ENCODE measurements at regions not wholly inside any gene's neighbourhood (a gene's known extent, or its start where the extent isn't known, plus 50 kb on each side); places are given as distances from the start of the nearest gene placed in this dataset.

GRCh38 chr11:69936771-69937170, 117.6 kb upstream of the FGF3 start:
- Histone ChIP-seq H3K4me3 (no peak overlapping the region), H3K36me3 (ENCODE audit: low read depth, missing control alignments) (no peaks in the 10 kb centered on the region), H3K4me1 (peaks cover 4% of the 10 kb centered on the region), H3K27me3 (no peaks in the 10 kb centered on the region), H3K27ac (no peak overlapping the region), H3K9me3 (no peaks in the 10 kb centered on the region)
- DNase-seq: no peak
- WGBS, 2 donors: 92 to 93% methylated on average over 2 of the region's 2 CpGs
- intact Hi-C loops (cut with DNase I; ENCODE audit: low total_unique reads): no loop called here
- TF ChIP-seq POLR2A (IDR thresholded peaks at IDR 0.05): no peak
- TF ChIP-seq, protein P1, sequence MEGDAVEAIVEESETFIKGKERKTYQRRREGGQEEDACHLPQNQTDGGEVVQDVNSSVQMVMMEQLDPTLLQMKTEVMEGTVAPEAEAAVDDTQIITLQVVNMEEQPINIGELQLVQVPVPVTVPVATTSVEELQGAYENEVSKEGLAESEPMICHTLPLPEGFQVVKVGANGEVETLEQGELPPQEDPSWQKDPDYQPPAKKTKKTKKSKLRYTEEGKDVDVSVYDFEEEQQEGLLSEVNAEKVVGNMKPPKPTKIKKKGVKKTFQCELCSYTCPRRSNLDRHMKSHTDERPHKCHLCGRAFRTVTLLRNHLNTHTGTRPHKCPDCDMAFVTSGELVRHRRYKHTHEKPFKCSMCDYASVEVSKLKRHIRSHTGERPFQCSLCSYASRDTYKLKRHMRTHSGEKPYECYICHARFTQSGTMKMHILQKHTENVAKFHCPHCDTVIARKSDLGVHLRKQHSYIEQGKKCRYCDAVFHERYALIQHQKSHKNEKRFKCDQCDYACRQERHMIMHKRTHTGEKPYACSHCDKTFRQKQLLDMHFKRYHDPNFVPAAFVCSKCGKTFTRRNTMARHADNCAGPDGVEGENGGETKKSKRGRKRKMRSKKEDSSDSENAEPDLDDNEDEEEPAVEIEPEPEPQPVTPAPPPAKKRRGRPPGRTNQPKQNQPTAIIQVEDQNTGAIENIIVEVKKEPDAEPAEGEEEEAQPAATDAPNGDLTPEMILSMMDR (IDR thresholded peaks at IDR 0.05): no peak

GRCh38 chr11:69938206-69938605, 119.0 kb upstream of the FGF3 start:
- Histone ChIP-seq H3K4me3 (no peak overlapping the region), H3K36me3 (ENCODE audit: low read depth, missing control alignments) (no peaks in the 10 kb centered on the region), H3K27ac (no peak overlapping the region), H3K27me3 (no peaks in the 10 kb centered on the region), H3K4me1 (peaks cover 7% of the 10 kb centered on the region), H3K9me3 (no peaks in the 10 kb centered on the region)
- no peak for DNase-seq
- TF ChIP-seq, protein P1 (IDR thresholded peaks at IDR 0.05): no peak
- no peak for TF ChIP-seq POLR2A (IDR thresholded peaks at IDR 0.05)
- 85 to 86% methylated on average over 12 to 13 of the region's 13 CpGs for whole genome bisulfite sequencing, 2 donors
- intact Hi-C loops (cut with DNase I; ENCODE audit: low total_unique reads): no loop called here

DNA sequence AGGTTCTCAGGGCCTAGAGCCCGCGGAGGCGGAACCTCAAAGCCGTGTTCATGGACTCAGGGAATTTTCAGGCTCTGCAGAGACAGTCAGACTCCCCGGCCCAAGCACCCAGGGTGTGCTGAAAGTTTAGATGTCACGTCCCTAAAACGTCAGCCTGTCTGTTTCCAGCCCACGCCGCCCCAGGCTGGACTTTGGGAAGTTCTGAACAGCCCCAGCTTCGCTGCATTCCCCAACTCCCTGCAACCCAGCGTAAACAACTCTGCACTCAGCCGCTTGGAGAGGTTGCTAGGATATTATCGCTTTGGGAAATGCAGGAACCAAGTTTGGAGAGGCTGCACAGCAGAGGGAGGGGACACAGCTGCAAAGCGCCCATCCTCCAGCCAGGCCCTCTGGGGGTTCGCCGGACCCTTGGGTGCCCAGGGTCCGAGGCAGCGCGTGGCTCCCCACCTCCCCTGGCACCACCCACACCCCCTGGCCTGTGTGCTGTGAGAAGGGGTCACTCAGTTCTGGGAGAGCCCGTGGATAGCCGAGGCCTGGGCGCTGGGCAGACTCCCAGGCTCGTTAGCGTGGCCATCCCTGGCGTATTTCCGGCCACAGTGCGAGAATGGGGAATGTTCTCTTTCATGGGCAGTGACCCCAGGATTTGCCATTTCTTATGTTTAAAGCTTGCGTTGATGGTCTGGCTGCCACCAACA, 120.5 kb upstream of the FGF3 start:
- intact Hi-C loops (cut with DNase I; ENCODE audit: low total_unique reads): no loop called here
- WGBS, 2 donors: 10 to 11% methylated on average over 8 to 26 of the region's 28 CpGs
- H3K27ac ChIP-seq: peak overlapping the region; percentile 40 to 82
- H3K4me1 ChIP-seq: peaks cover 7% of the 10 kb centered on the region
- DNase-seq: peak; percentile 68
- no peak overlapping the region for H3K4me3 ChIP-seq
- no peaks in the 10 kb centered on the region for H3K36me3 ChIP-seq (ENCODE audit: low read depth, missing control alignments)
- H3K9me3 ChIP-seq: no peaks in the 10 kb centered on the region
- H3K27me3 ChIP-seq: no peaks in the 10 kb centered on the region
- no peak for TF ChIP-seq POLR2A (IDR thresholded peaks at IDR 0.05)
- TF ChIP-seq, protein P1 (IDR thresholded peaks at IDR 0.05): no peak

GRCh38 chr11:69940246-69940610, 121.0 kb upstream of the FGF3 start:
- Histone ChIP-seq H3K27me3 (no peaks in the 10 kb centered on the region), H3K36me3 (ENCODE audit: low read depth, missing control alignments) (no peaks in the 10 kb centered on the region), H3K9me3 (no peaks in the 10 kb centered on the region), H3K4me1 (peaks cover 7% of the 10 kb centered on the region), H3K4me3 (no peak overlapping the region), H3K27ac (peak overlapping the region in 1 of 2 donors; percentile 82)
- TF ChIP-seq POLR2A (IDR thresholded peaks at IDR 0.05): no peak
- TF ChIP-seq, protein P1 (IDR thresholded peaks at IDR 0.05): no peak
- DNase-seq: no peak
- intact Hi-C loops (cut with DNase I; ENCODE audit: low total_unique reads): no loop called here
- 64 to 66% methylated on average over 6 of the region's 6 CpGs for WGBS, 2 donors

Data from testis (tissue), 2 donors.